22Rv1 (cell line): ENCODE measurements at regions not wholly inside any gene's neighbourhood (a gene's known extent, or its start where the extent isn't known, plus 50 kb on each side); places are given as distances from the start of the nearest gene placed in this dataset.

Experiments
- ZFX ChIP-seq: fragments of 450-650 bp; IDR thresholded peaks from 2 replicates; pipeline ENCODE4 v1.6.1; 2017; ENCODE audit warnings: antibody characterized with exemption, borderline replicate concordance
- TF ChIP-seq, protein P1 (sequence below): fragments of 450-650 bp; IDR thresholded peaks from 2 replicates; pipeline ENCODE4 v1.5.1; 2017; ENCODE audit warnings: mild to moderate bottlenecking

DNA sequence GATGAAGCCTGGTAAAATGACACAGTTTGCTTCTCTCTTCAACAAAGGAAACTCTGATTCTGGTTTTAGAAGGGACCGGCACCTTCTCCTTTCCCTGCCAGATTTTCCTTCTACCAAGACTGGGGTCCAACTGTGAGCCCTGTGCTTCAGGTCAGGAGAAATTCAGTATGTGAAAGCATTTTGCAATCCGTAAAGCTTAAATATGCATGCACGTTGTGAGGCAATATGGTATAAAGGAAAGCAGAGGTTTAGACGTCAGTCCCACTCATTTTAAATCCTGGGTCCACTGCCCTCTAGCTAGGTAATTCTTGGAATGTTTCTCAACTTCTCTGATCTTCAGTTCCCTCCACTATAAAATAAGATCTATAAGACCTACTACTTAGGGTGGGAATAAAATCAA is 359.0 kb upstream of the NPSR1 start:
- TF ChIP-seq, protein P1, sequence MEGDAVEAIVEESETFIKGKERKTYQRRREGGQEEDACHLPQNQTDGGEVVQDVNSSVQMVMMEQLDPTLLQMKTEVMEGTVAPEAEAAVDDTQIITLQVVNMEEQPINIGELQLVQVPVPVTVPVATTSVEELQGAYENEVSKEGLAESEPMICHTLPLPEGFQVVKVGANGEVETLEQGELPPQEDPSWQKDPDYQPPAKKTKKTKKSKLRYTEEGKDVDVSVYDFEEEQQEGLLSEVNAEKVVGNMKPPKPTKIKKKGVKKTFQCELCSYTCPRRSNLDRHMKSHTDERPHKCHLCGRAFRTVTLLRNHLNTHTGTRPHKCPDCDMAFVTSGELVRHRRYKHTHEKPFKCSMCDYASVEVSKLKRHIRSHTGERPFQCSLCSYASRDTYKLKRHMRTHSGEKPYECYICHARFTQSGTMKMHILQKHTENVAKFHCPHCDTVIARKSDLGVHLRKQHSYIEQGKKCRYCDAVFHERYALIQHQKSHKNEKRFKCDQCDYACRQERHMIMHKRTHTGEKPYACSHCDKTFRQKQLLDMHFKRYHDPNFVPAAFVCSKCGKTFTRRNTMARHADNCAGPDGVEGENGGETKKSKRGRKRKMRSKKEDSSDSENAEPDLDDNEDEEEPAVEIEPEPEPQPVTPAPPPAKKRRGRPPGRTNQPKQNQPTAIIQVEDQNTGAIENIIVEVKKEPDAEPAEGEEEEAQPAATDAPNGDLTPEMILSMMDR: no peak
- no peak for TF ChIP-seq ZFX
